ENCODE measurements at regions not wholly inside any gene's neighbourhood (a gene's known extent, or its start where the extent isn't known, plus 50 kb on each side); places are given as distances from the start of the nearest gene placed in this dataset.
"Not testable (repeated sequence)": the region's sequence is repeated elsewhere in the genome, so short reads cannot be mapped to it uniquely, and the experiment has no call there.

DNA sequence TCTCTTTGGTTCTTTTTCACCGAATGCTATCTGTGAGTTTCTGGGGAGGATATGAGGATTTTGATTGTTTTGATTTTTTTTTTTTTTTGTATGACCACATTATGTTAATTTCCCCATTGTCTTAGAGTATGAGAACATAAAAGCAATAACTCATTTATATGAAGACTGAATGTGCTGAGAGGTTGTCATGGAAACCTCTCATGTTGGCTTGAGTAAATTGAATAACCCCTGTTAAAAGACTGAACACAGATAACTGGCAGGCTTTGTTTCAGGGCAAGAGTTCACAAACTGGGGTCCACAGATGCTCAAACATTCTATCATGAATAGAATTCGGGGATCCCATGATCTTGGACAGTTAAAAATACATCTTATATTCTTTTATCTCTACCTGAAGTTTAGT is 129.4 kb downstream of the NPIPA7 start:
- H3K27ac ChIP-seq; H3K4me1 ChIP-seq; in situ Hi-C loops (cut with MboI; ENCODE audit: low pct_ligation_motif_present in 1 of 4, low pct_unique_long_range_greater_than_20kb in 1 of 4, low sequenced_read_pairs in 3 of 4); H3K27me3 ChIP-seq; DNase-seq; H3K36me3 ChIP-seq; H3K9me3 ChIP-seq; intact Hi-C loops (cut with DNase I; ENCODE audit: low total_unique reads); H3K4me3 ChIP-seq: not testable (repeated sequence)
- no CpG with 5 or more reads among the region's 2 CpGs for WGBS, 2 donors (ENCODE audit: low coverage in 1 of 2)

DNA sequence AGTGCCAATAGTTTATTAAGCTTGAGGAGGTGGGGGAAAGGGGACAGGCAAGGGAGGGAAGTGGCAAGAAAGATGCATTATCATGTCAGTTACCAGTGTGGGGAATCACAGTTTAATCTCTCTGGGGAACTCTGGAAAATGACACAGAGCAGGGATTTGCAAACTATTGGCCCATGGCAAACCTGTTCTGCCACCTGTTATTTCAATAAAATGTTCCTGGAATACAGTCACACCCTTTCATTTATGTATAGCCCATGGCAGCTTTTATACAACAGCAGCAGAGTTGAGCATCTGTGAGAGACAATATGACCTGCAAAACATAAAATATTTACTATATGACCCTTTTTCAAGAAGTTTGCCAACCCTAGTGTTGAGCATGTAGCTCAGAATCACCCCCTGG is 140.5 kb downstream of the NPIPA7 start:
- not testable (repeated sequence) for H3K27ac ChIP-seq

DNA sequence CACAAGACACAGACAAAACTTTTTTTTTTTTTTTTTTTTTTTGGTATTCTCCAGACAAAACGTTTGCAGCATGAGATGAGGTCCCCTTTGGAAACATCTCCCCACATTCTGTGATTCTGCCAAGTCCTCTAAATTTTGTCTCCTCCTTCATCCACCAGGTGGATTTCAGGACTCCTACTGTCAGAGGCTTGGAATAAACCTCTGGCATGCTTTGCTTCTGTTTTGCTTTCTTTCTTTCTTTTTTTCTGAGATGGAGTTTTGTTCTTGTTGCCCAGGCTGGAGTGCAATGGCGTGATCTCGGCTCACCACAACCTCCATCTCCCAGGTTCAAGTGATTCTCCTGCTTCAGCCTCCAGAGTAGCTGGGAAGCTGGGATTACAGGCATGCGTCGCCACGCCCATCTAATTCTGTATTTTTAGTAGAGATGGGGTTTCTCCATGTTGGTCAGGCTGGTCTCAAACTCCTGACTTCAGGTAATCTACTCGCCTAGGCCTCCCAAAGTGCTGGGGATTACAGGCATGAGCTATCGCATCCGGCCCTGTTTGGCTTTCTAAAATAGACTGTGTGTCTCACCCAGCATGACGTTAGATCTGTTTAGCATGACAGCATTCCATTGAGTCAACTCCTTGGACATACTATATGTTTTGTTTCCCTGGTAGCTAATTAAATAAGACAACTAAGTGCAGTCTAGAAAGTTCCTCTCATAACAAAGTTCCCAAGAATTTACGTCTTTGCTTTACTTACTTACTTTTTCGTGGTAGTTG is 142.5 kb downstream of the NPIPA7 start:
- H3K27me3 ChIP-seq; H3K4me3 ChIP-seq; H3K27ac ChIP-seq; intact Hi-C loops (cut with DNase I; ENCODE audit: low total_unique reads); H3K4me1 ChIP-seq; DNase-seq; in situ Hi-C loops (cut with MboI; ENCODE audit: low pct_ligation_motif_present in 1 of 4, low pct_unique_long_range_greater_than_20kb in 1 of 4, low sequenced_read_pairs in 3 of 4); H3K9me3 ChIP-seq; H3K36me3 ChIP-seq: not testable (repeated sequence)
- WGBS, 2 donors (ENCODE audit: low coverage in 1 of 2), result 0% methylated on average over 1 of the region's 12 CpGs; no CpG with 5 or more reads in 1 of the 2 donors

More for the DNA sequence above, 140.5 kb downstream of the NPIPA7 start:
- H3K9me3 ChIP-seq; H3K4me3 ChIP-seq; DNase-seq; H3K36me3 ChIP-seq; intact Hi-C loops (cut with DNase I; ENCODE audit: low total_unique reads); H3K4me1 ChIP-seq; H3K27me3 ChIP-seq; in situ Hi-C loops (cut with MboI; ENCODE audit: low pct_ligation_motif_present in 1 of 4, low pct_unique_long_range_greater_than_20kb in 1 of 4, low sequenced_read_pairs in 3 of 4): not testable (repeated sequence)

DNA sequence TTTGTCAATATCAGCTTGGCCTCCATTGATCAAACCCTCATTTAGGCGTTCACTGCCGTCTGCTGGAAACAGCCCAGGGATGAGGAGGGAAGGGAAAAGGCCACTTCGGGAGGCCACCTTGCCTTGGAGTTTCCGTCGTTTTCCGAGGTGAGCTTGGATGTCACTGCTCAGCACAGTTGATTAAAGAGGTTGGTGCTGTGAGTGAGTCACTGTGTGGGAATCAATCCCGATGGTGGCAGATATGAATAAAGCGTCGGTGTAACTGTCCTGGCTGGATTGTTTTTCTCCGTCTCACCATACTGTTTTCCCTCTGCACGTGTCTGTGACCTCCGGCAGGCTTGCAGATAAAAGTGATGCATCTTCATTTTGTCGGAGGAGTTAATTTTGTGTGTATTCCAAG is 148.1 kb downstream of the NPIPA7 start:
- H3K9me3 ChIP-seq; in situ Hi-C loops (cut with MboI; ENCODE audit: low pct_ligation_motif_present in 1 of 4, low pct_unique_long_range_greater_than_20kb in 1 of 4, low sequenced_read_pairs in 3 of 4); H3K27me3 ChIP-seq; H3K27ac ChIP-seq; DNase-seq; H3K4me1 ChIP-seq; intact Hi-C loops (cut with DNase I; ENCODE audit: low total_unique reads); H3K4me3 ChIP-seq; H3K36me3 ChIP-seq: not testable (repeated sequence)
- WGBS, 2 donors (ENCODE audit: low coverage in 1 of 2), result 88% methylated on average over 7 of the region's 13 CpGs; no CpG with 5 or more reads in 1 of the 2 donors

DNA sequence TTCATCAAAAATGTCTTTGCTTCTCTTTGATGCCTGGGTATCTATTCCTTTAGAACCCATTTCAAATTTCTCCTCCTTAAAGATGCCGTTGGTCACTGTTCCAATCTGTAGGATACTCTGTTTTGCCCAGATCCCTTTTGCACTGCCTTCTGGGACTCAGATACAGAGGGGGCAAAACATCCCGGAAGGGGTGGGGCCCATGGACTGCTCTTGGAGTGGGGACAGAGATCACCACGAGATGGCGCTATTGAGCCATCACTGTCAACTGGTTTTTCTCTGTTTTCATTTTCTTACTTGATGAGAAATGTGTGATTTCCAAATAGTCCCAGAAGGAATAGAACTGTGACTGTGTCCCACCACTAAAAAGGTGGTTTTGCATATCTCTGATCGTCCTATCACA is 151.8 kb downstream of the NPIPA7 start:
- H3K27ac ChIP-seq; H3K4me1 ChIP-seq; DNase-seq; H3K36me3 ChIP-seq; H3K4me3 ChIP-seq; in situ Hi-C loops (cut with MboI; ENCODE audit: low pct_ligation_motif_present in 1 of 4, low pct_unique_long_range_greater_than_20kb in 1 of 4, low sequenced_read_pairs in 3 of 4); intact Hi-C loops (cut with DNase I; ENCODE audit: low total_unique reads); H3K27me3 ChIP-seq; H3K9me3 ChIP-seq: not testable (repeated sequence)
- 67% methylated on average over 1 of the region's 5 CpGs; no CpG with 5 or more reads in 1 of the 2 donors for WGBS, 2 donors (ENCODE audit: low coverage in 1 of 2)

DNA sequence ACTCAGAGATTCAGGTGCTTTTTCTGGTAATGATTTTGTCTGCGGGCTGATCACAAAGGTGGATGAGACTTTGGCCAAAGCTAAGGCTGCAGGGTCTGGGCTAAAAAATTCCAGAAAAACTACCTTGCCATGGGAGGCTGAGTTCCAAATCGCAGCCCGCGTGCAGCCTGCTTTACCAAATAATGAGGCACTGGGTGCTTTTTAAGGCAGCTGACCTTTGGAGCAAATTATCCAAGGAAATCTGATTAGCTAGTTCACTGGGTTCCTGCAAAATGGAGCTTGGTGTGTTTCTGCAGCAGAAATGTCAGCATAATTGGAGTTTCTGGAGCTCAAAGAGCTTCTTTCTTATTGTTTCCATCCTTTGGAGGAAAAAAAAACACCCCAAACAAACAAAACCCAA is 156.6 kb downstream of the NPIPA7 start:
- H3K4me1 ChIP-seq; H3K27me3 ChIP-seq; H3K36me3 ChIP-seq; H3K27ac ChIP-seq; H3K4me3 ChIP-seq; DNase-seq; intact Hi-C loops (cut with DNase I; ENCODE audit: low total_unique reads); H3K9me3 ChIP-seq; in situ Hi-C loops (cut with MboI; ENCODE audit: low pct_ligation_motif_present in 1 of 4, low pct_unique_long_range_greater_than_20kb in 1 of 4, low sequenced_read_pairs in 3 of 4): not testable (repeated sequence)
- WGBS, 2 donors (ENCODE audit: low coverage in 1 of 2), result 83% methylated on average over 3 of the region's 4 CpGs; no CpG with 5 or more reads in 1 of the 2 donors

DNA sequence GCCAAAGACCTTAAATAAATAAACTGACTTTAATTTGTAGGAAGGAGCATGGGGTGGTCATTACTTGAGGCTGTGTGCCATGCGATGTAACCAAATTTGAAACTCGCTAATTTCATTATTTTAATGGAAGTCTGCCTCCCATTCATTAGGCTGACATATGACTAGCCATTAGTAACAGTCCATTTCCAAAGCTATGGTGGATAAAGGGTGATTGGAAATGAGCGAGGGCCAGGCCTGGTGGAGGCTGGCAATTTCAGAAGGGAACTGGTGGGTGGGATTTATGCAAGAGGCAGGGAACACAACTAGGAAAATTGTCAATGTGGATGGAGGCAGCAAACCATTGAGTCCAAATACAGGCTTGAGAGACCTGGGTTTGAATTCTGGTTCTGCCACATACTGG is 157.2 kb downstream of the NPIPA7 start:
- H3K27me3 ChIP-seq; DNase-seq; H3K27ac ChIP-seq; H3K4me1 ChIP-seq; H3K36me3 ChIP-seq; H3K9me3 ChIP-seq; H3K4me3 ChIP-seq; in situ Hi-C loops (cut with MboI; ENCODE audit: low pct_ligation_motif_present in 1 of 4, low pct_unique_long_range_greater_than_20kb in 1 of 4, low sequenced_read_pairs in 3 of 4); intact Hi-C loops (cut with DNase I; ENCODE audit: low total_unique reads): not testable (repeated sequence)
- WGBS, 2 donors (ENCODE audit: low coverage in 1 of 2), result 71 to 89% methylated on average over 2 to 3 of the region's 3 CpGs

DNA sequence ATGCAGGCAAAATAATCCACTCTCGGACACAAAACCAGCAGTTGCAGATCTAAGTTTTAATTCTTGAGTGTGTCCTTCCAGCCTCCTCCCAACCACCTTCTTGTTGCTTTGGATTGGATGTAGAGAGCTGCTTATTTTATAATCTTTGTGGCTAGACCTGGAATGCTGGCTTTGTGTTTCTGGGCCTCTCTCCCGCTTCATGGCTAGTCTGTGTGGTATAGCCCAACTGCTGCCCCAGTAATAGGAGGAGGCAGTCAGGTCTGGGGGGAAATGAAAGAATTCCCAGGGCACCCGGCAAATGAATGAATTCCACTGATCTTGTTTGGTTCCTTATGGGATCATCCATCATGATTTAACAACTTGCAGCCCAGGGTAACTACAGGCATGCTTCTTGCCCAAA is 170.8 kb downstream of the NPIPA7 start:
- H3K27me3 ChIP-seq; intact Hi-C loops (cut with DNase I; ENCODE audit: low total_unique reads); H3K9me3 ChIP-seq; DNase-seq; in situ Hi-C loops (cut with MboI; ENCODE audit: low pct_ligation_motif_present in 1 of 4, low pct_unique_long_range_greater_than_20kb in 1 of 4, low sequenced_read_pairs in 3 of 4); H3K27ac ChIP-seq; H3K4me3 ChIP-seq; H3K36me3 ChIP-seq; H3K4me1 ChIP-seq: not testable (repeated sequence)
- WGBS, 2 donors (ENCODE audit: low coverage in 1 of 2), result 41 to 67% methylated on average over 1 to 3 of the region's 3 CpGs

DNA sequence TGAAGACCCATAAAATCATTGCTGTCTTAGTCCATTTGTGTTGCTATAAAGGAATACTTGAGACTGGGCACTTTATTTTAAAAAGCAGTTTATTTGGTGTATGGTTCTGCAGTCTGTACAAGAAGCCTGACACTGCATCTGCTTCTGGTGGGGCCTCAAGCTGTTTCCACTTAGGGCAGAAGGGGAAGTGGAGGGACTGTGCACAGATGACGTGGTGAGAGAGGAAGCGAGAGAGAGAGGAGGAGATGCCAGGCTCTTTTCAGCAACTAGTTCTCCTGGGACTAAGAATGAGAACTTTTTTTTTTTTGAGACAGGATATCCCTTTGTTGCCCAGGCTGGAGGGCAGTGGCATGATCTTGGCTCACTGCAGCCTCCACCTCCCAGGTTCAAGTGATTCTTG is 171.9 kb downstream of the NPIPA7 start:
- in situ Hi-C loops (cut with MboI; ENCODE audit: low pct_ligation_motif_present in 1 of 4, low pct_unique_long_range_greater_than_20kb in 1 of 4, low sequenced_read_pairs in 3 of 4); H3K27ac ChIP-seq; H3K36me3 ChIP-seq; H3K27me3 ChIP-seq; H3K4me3 ChIP-seq; H3K4me1 ChIP-seq; intact Hi-C loops (cut with DNase I; ENCODE audit: low total_unique reads); H3K9me3 ChIP-seq; DNase-seq: not testable (repeated sequence)
- 82% methylated on average over 2 of the region's 2 CpGs; no CpG with 5 or more reads in 1 of the 2 donors for WGBS, 2 donors (ENCODE audit: low coverage in 1 of 2)

DNA sequence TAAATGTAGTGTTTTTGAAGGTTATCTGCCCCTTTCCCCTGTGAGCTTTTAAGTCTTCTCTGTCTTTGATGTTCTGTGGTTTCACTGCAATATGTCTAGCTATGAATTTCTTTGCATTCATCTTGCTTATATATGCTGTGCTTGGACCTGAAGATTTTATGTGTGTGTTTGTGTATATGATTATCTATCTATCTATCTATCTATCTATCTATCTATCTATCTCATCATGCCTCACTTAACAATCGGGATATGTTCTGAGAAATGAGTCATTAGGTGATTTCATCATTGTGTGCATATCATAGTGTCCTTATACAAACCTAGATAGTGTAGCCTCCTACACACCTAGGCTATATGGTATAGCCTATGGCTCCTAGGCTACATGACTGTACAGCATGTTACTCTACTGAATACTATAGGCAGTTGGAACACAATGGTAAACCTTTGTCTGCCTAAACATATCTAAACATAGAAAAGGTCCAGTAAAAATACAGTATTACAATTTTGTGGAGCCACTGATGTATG is 173.9 kb downstream of the NPIPA7 start:
- DNase-seq; intact Hi-C loops (cut with DNase I; ENCODE audit: low total_unique reads); H3K27me3 ChIP-seq; H3K4me1 ChIP-seq; in situ Hi-C loops (cut with MboI; ENCODE audit: low pct_ligation_motif_present in 1 of 4, low pct_unique_long_range_greater_than_20kb in 1 of 4, low sequenced_read_pairs in 3 of 4); H3K9me3 ChIP-seq; H3K27ac ChIP-seq; H3K4me3 ChIP-seq; H3K36me3 ChIP-seq: not testable (repeated sequence)
- 53% methylated on average over 1 of the region's 1 CpG; no CpG with 5 or more reads in 1 of the 2 donors for WGBS, 2 donors (ENCODE audit: low coverage in 1 of 2)

DNA sequence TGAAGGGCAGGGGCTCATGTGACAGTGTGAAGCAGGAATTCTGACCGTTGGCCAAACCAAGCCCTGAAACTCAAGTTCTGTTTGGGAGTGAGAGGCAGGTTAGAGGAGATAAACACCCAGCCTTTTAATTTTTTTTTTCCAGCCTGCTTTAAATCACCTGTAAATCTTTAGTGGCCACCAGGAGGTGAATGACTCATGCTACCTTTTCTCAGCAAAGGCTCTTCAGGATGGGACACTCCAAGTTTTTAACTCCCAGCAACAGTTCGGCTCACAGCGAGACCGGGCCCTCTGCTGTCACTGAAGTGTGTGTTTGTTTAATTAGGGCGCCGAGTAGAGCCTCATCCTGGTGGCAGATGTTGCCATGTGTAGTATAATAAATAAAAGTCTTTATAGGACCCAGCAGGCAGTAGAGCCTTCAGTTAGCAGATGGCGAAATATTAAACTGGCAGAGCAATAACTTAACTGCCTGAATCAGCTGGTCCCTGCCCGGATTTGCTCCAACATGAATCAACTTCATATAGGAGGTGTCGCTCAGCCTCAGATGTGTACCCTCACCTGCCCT is 180.3 kb downstream of the NPIPA7 start:
- H3K4me3 ChIP-seq; H3K36me3 ChIP-seq; intact Hi-C loops (cut with DNase I; ENCODE audit: low total_unique reads); H3K27ac ChIP-seq; H3K4me1 ChIP-seq; DNase-seq; H3K9me3 ChIP-seq; in situ Hi-C loops (cut with MboI; ENCODE audit: low pct_ligation_motif_present in 1 of 4, low pct_unique_long_range_greater_than_20kb in 1 of 4, low sequenced_read_pairs in 3 of 4); H3K27me3 ChIP-seq: not testable (repeated sequence)
- 19% methylated on average over 4 of the region's 9 CpGs; no CpG with 5 or more reads in 1 of the 2 donors for WGBS, 2 donors (ENCODE audit: low coverage in 1 of 2)
